Liver (tissue), 8 donors: ENCODE measurements at regions not wholly inside any gene's neighbourhood (a gene's known extent, or its start where the extent isn't known, plus 50 kb on each side); places are given as distances from the start of the nearest gene placed in this dataset.

ENCODE experiments used
- DNase-seq: peaks from one replicate; pipeline ENCODE4 v3.0.0-alpha.2; 2017; ENCODE audit warnings: low spot score
- H3K27ac ChIP-seq, 2 donors: one replicate each; pipeline ENCODE4 v1.7.0; 2013; ENCODE audit warnings: inconsistent platforms in 2 of 2, low read length in 2 of 2, control low read depth in 1 of 2, low read depth in 1 of 2, mild to moderate bottlenecking in 1 of 2
- H3K27me3 ChIP-seq, 4 donors: one replicate each; pipeline versions ENCODE4 v1.6.1 to v1.7.0; 2013; ENCODE audit warnings: low read length in 3 of 4, inconsistent platforms in 1 of 4, mild to moderate bottlenecking in 1 of 4, moderate library complexity in 1 of 4; ENCODE audit not compliant: control insufficient read depth in 4 of 4, insufficient read depth in 4 of 4
- H3K36me3 ChIP-seq, 4 donors: one replicate each; pipeline versions ENCODE4 v1.6.1 to v1.7.0; 2013; ENCODE audit warnings: low read length in 3 of 4, mild to moderate bottlenecking in 3 of 4, low read depth in 1 of 4, moderate library complexity in 1 of 4; ENCODE audit not compliant: control insufficient read depth in 4 of 4, insufficient read depth in 3 of 4
- H3K4me1 ChIP-seq, 4 donors: one replicate each; pipeline versions ENCODE4 v1.6.1 to v1.7.0; 2013; ENCODE audit warnings: low read length in 3 of 4, mild to moderate bottlenecking in 3 of 4, moderate library complexity in 1 of 4; ENCODE audit not compliant: control insufficient read depth in 4 of 4, insufficient read depth in 4 of 4
- H3K4me3 ChIP-seq, 3 donors: one replicate each; pipeline versions ENCODE4 v1.6.1 to v1.7.0; 2013; ENCODE audit warnings: low read length in 3 of 3, control low read depth in 1 of 3, low read depth in 1 of 3, mild to moderate bottlenecking in 1 of 3
- H3K9ac ChIP-seq, 2 donors: one replicate each; pipeline ENCODE4 v1.7.0; 2013; ENCODE audit warnings: low read length in 2 of 2, mild to moderate bottlenecking in 2 of 2, moderate library complexity in 2 of 2, control low read depth in 1 of 2, low read depth in 1 of 2
- H3K9me3 ChIP-seq, 4 donors: one replicate each; pipeline versions ENCODE4 v1.6.1 to v1.7.0; 2013; ENCODE audit warnings: low read length in 3 of 4; ENCODE audit not compliant: control insufficient read depth in 4 of 4
- ATF3 ChIP-seq: IDR thresholded peaks from 2 replicates; pipeline ENCODE4 v1.6.1; 2016; ENCODE audit warnings: antibody characterized with exemption
- EGR1 ChIP-seq, 2 donors: IDR thresholded peaks; 2 replicates each; pipeline ENCODE4 v1.6.1; 2016 to 2018; ENCODE audit warnings: antibody characterized with exemption in 2 of 2, low read depth in 2 of 2
- FOXA1 ChIP-seq: IDR thresholded peaks from 2 replicates; pipeline ENCODE4 v1.6.1; 2016; ENCODE audit warnings: antibody characterized with exemption
- FOXA2 ChIP-seq: IDR thresholded peaks from 2 replicates; pipeline ENCODE4 v1.6.1; 2016; ENCODE audit warnings: antibody characterized with exemption
- GABPA ChIP-seq, 2 donors: IDR thresholded peaks in 1 of 2; conservative IDR thresholded peaks in 1 of 2; 2 replicates each; pipeline ENCODE4 v1.6.1; 2016; ENCODE audit warnings: antibody characterized with exemption in 2 of 2, mild to moderate bottlenecking in 1 of 2, moderate library complexity in 1 of 2
- HNF4A ChIP-seq, 2 donors: conservative IDR thresholded peaks; 2 replicates each; pipeline ENCODE4 v1.6.1; 2016; ENCODE audit warnings: antibody characterized with exemption in 2 of 2, mild to moderate bottlenecking in 2 of 2
- HNF4G ChIP-seq: IDR thresholded peaks from 2 replicates; pipeline ENCODE4 v1.6.1; 2016; ENCODE audit warnings: antibody characterized with exemption
- JUND ChIP-seq, 2 donors: IDR thresholded peaks; 2 replicates each; pipeline ENCODE4 v1.6.1; 2016; ENCODE audit warnings: antibody characterized with exemption in 2 of 2
- MAX ChIP-seq: IDR thresholded peaks from 2 replicates; pipeline ENCODE4 v1.6.1; 2016; ENCODE audit warnings: antibody characterized with exemption
- NR2F2 ChIP-seq: IDR thresholded peaks from 2 replicates; pipeline ENCODE4 v1.6.1; 2016; ENCODE audit warnings: antibody characterized with exemption
- RAD21 ChIP-seq, 2 donors: IDR thresholded peaks; 2 replicates each; pipeline ENCODE4 v1.6.1; 2016; ENCODE audit warnings: antibody characterized with exemption in 2 of 2, mild to moderate bottlenecking in 2 of 2
- REST ChIP-seq: IDR thresholded peaks from 2 replicates; pipeline ENCODE4 v1.6.1; 2016; ENCODE audit warnings: antibody characterized with exemption, mild to moderate bottlenecking
- RXRA ChIP-seq, 2 donors: IDR thresholded peaks; 2 replicates each; pipeline ENCODE4 v1.6.1; 2017 to 2018; ENCODE audit warnings: antibody characterized with exemption in 2 of 2, mild to moderate bottlenecking in 1 of 2
- SP1 ChIP-seq: IDR thresholded peaks from 2 replicates; pipeline ENCODE4 v1.6.1; 2018; ENCODE audit warnings: antibody characterized with exemption, mild to moderate bottlenecking
- TAF1 ChIP-seq: conservative IDR thresholded peaks from 2 replicates; pipeline ENCODE4 v1.6.1; 2016; ENCODE audit warnings: antibody characterized with exemption, mild to moderate bottlenecking
- YY1 ChIP-seq: IDR thresholded peaks from 2 replicates; pipeline ENCODE4 v1.6.1; 2016; ENCODE audit warnings: antibody characterized with exemption, mild to moderate bottlenecking
- ZBTB33 ChIP-seq: IDR thresholded peaks from 2 replicates; pipeline ENCODE4 v1.6.1; 2016; ENCODE audit warnings: antibody characterized with exemption
- whole genome bisulfite sequencing: extraction: QIAGEN DNeasy Blood & Tissue Kit; methylation state at CpG from one replicate; pipeline ENCODE4 v1.1.7; 2013; 5-methylcytosine and 5-hydroxymethylcytosine counted together
- TF ChIP-seq, protein P1 (sequence below): fragments of 150-350 bp; IDR thresholded peaks from 2 replicates; pipeline ENCODE4 v1.5.1; 2017; ENCODE audit warnings: improper control_type of control experiment, low read depth, low read length; ENCODE audit not compliant: missing input control
- donor health status: healthy.
- donor health status: healthy.
- donor health status: healthy.
- donor health status: healthy.
- donor health status: healthy.

DNA sequence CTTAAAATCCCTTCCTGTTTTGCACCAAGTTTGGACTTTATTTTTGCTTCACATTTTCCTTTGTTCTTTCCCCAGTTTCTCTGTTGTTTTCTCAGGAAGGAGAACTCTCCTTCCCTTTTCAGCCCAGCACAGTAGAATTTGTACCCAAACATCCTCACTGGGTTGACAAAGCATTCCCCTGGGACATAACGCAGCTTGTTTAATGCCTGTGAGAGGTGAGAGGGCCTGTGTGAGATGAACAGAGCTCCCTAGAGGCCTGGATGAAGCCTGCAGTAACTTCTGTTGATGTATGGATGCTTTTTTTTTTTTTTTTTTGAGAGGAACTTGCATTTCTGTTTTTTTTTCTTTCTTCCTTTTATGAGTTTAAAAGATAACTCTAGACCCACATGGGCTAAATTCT, 104.9 kb upstream of the SLC22A23 start:
- no peak overlapping the region for H3K9ac ChIP-seq
- no peak overlapping the region for H3K27ac ChIP-seq
- H3K4me3 ChIP-seq = no peak overlapping the region
- TF ChIP-seq RXRA (IDR thresholded peaks at IDR 0.05) = no peak
- TF ChIP-seq HNF4G = no peak
- no peak for TF ChIP-seq SP1
- TF ChIP-seq YY1 = no peak
- TF ChIP-seq REST = no peak
- TF ChIP-seq RAD21 (IDR thresholded peaks at IDR 0.05) = no peak
- TF ChIP-seq TAF1 = no peak
- no peak for TF ChIP-seq ZBTB33
- TF ChIP-seq ATF3 = no peak
- TF ChIP-seq JUND (IDR thresholded peaks at IDR 0.05) = no peak
- no peak for TF ChIP-seq NR2F2
- TF ChIP-seq FOXA2 = no peak
- TF ChIP-seq FOXA1 = no peak
- no peak for TF ChIP-seq EGR1 (IDR thresholded peaks at IDR 0.05; ENCODE audit: low read depth in 2 of 2)
- TF ChIP-seq GABPA (IDR thresholded peaks at IDR 0.05 in 1 of 2, conservative IDR thresholded peaks at IDR 0.05 in 1 of 2) = no peak
- TF ChIP-seq, protein P1, sequence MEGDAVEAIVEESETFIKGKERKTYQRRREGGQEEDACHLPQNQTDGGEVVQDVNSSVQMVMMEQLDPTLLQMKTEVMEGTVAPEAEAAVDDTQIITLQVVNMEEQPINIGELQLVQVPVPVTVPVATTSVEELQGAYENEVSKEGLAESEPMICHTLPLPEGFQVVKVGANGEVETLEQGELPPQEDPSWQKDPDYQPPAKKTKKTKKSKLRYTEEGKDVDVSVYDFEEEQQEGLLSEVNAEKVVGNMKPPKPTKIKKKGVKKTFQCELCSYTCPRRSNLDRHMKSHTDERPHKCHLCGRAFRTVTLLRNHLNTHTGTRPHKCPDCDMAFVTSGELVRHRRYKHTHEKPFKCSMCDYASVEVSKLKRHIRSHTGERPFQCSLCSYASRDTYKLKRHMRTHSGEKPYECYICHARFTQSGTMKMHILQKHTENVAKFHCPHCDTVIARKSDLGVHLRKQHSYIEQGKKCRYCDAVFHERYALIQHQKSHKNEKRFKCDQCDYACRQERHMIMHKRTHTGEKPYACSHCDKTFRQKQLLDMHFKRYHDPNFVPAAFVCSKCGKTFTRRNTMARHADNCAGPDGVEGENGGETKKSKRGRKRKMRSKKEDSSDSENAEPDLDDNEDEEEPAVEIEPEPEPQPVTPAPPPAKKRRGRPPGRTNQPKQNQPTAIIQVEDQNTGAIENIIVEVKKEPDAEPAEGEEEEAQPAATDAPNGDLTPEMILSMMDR = no peak
- TF ChIP-seq MAX = no peak
- no peak for TF ChIP-seq HNF4A (conservative IDR thresholded peaks at IDR 0.05)
- no peaks in the 10 kb centered on the region for H3K36me3 ChIP-seq
- no peak for DNase-seq
- H3K4me1 ChIP-seq = no peaks in the 10 kb centered on the region
- H3K27me3 ChIP-seq = no peaks in the 10 kb centered on the region
- 83% methylated on average over 1 of the region's 1 CpG for WGBS
- no peaks in the 10 kb centered on the region for H3K9me3 ChIP-seq

DNA sequence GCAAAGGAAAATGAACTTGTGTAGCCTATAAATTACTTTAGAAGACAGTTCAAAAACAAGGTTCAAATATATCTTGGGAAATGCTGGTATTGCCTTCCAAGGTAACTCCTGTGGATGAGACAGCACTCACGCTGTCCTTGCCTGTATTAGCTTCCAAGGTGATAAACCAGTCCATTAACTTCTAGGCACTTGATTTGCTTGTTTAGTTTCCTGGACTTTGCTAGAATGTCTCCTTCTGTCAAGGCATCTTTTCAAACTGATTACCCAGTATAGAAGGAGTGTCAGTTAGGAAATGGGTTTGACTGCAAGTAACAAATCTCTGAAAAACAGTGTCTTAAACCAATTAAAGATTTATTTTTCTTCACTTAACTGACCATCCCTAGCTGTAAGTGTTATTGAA, 103.4 kb upstream of the SLC22A23 start:
- no peak for DNase-seq
- Histone ChIP-seq H3K4me3 (no peak overlapping the region), H3K4me1 (no peaks in the 10 kb centered on the region), H3K27ac (no peak overlapping the region), H3K27me3 (no peaks in the 10 kb centered on the region), H3K9ac (no peak overlapping the region), H3K9me3 (no peaks in the 10 kb centered on the region), H3K36me3 (no peaks in the 10 kb centered on the region)
- WGBS = 97% methylated on average over 1 of the region's 1 CpG
- TF ChIP-seq FOXA2 (no peak), ATF3 (no peak), ZBTB33 (no peak), YY1 (no peak), GABPA (IDR thresholded peaks at IDR 0.05 in 1 of 2, conservative IDR thresholded peaks at IDR 0.05 in 1 of 2) (no peak), SP1 (no peak), EGR1 (IDR thresholded peaks at IDR 0.05; ENCODE audit: low read depth in 2 of 2) (no peak), RAD21 (IDR thresholded peaks at IDR 0.05) (no peak), TAF1 (no peak), NR2F2 (no peak)
- TF ChIP-seq, protein P1 = no peak
